SH-SY5Y (cell line): ENCODE measurements at regions not wholly inside any gene's neighbourhood (a gene's known extent, or its start where the extent isn't known, plus 50 kb on each side); places are given as distances from the start of the nearest gene placed in this dataset.

Experiments
- GATA2 ChIP-seq: IDR thresholded peaks from 2 replicates; pipeline ENCODE4 v1.6.1; 2011; ENCODE audit warnings: mild to moderate bottlenecking, low read depth, low read length
- GATA3 ChIP-seq: IDR thresholded peaks from 2 replicates; pipeline ENCODE4 v1.6.1; 2011; ENCODE audit warnings: low read depth, mild to moderate bottlenecking, low read length, moderate library complexity

DNA sequence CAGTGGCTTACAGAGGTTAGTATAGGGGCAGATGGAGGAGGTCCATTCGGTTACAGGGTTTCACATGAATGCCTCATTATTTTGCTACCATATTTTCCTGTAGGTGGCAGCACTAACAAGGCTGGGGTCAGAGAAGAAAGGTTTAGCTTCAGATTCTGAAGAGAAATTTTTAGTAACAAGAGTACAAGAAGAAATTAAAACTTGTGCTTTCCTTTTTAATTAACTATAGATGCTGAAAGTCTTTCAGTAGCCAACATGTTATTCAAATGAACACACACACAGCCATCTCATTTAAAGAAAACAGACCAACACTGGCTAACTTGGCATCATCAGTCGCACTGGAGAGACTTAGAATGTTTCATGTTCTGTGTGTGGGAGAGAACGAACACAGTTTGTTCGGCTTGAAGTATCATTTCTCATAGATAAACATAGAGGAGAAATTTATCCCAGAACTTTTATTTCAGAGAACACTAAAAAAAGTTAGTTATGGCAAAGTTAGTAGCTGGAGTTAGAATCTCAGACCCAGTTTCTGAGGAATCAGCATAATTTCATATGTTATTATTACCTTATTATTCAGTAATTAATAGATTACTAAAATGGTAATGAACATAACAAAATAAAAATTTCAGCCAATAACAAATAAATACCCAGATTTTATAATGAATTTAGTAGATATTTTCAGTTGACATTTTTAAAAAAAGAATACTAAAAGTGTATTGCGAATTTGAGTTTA, 314.0 kb upstream of the RSPO3 start:
- TF ChIP-seq GATA3: no peak
- no peak for TF ChIP-seq GATA2

DNA sequence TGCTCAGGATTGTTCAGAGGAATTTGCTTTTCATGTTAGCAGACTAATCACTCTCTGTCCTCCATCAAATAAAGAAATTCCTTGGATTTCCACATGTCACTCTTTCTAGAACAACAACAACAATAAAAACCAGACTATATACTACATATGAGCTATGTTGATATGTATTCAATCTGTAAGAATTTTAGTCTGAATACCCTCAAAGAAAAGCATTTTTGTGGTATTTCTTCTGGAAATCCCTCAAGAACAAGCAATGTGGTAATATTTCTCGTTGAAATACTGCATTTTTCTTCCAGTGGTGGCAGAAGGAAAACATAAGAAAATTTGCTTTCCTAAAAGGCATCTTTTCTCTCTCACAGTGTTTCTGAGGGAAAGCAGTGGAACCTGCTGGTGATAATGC, 312.6 kb upstream of the RSPO3 start:
- TF ChIP-seq GATA2 (no peak), GATA3 (no peak)

DNA sequence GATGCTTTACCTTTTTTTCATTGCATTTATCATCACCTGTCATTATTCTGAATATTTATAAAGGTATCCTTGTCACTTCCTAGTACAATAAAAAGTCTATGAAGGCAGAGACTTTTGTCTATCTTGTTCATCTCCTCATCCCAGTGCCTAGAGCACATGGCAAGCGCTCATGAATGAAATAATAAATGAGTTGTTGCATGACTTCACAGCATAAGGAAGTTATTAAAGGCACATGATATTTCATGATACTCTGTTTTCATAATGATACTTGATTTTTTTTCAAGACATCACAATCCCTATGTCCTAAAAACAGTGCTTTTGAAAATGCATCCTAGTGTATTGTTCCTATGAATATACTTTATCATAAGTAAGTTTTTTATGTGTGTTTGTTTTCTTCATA, 310.6 kb upstream of the RSPO3 start:
- TF ChIP-seq GATA2 (no peak), GATA3 (no peak)

DNA sequence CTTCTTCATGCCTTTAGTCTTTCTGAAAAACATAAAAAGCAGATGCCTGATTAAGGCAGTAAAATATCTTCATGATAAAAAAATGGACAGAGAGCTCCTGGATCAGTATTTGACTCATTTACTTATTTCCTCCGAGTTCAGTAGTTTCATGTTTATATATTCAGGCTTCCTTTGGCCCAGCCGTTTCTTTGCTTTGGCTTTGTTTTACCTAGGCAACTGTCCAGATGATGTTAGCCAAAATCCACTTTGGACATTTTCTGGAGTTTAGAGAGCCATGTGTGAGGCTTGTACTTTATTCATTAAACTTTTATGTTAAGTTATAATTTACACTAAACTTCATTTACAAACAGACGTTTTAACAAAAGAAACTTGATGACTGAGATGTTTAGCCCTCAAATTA, 307.1 kb upstream of the RSPO3 start:
- TF ChIP-seq GATA3 (no peak), GATA2 (no peak)

DNA sequence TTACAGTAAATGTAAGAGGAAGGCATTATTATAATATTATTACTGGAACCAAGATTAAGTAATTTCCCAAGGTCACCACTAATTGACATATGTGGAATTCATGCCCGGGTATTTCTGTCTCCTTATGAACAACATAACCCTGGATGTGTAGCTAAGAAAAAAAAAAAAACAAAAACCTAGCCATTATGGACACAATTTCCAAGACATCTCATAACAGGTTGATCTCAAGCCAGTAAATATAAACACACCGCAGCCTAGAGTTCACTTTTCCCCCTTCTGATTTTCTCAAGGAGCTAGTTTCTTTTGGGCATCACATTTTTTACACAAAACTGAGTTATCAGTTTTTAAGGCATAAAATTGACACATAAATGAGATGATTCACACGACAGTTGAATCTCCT, 306.5 kb upstream of the RSPO3 start:
- no peak for TF ChIP-seq GATA3
- no peak for TF ChIP-seq GATA2

DNA sequence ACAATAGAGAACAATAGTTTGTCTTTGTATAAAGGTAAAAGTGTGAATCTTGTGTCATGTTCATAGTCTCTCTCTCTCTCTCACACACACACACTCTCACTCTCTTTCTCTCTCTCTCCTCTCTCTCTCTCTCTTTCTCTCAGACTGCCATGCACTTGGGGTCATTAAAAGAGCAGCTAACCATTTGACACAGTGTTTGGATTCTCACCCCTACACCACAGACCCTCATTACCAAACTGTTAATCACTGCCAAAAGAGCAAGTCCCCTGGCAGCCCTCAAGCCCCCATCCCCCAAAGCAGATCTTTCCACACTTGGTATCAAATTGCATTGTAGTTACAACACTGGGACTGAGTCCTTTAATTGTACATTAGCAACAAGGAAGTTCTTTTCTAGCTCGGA, 305.8 kb upstream of the RSPO3 start:
- TF ChIP-seq GATA2: no peak
- TF ChIP-seq GATA3: no peak

DNA sequence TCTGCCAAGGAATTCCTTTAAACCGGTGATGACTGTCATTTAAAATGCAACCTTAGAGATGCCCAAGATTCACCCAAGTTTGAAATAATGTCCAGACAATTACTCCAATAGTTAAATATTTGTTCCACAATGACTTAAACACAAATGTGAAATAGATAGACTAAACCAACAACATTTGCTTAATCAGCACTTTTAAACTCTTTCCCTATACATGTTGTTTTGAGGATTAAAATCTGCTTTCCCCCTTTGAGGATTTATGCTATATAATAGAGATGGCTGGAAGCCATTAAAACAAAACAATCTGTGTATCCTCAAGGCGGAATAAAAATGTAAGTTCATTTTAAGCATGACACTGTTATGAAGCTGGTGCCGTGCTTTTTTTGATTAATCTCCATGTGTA, 297.8 kb upstream of the RSPO3 start:
- TF ChIP-seq GATA3 (no peak), GATA2 (no peak)

DNA sequence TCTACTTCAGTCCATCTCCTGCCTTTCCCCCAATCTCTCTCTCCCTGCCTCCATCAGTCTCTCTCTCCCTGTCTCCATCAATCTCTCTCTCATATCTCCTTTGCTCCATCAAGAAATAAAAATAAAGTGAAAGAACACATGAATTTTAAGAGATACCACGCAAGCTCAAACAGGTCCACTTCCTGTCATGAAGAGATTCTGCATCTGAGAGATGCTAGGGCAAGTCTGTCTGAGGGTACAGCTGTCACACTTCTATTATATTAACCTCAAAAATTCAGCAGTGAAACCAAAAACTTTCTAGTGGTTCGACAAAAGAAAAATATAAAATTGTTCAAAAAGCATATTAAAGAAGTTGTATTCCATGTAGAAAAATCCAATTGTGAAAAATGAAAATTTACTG, 296.8 kb upstream of the RSPO3 start:
- no peak for TF ChIP-seq GATA2
- TF ChIP-seq GATA3: no peak

DNA sequence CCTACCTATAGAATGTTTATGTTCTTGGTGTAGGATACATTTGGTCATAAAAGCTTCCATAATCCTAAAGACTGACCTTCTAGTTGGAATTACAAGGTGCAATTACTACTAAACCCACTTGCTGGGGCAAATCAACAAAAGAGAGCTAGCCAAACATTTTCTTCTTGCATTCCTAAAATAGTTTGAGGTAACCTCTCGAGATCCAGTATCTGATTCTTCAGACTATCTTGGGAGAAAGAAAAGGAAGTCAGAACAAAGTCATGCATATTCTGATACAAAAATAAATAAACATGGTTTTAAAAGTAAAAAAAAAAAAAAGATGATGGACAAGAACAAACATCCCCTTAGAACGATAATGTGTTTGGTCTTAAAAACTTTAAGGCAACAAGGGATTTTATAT, 294.2 kb upstream of the RSPO3 start:
- TF ChIP-seq GATA2 (no peak), GATA3 (no peak)

DNA sequence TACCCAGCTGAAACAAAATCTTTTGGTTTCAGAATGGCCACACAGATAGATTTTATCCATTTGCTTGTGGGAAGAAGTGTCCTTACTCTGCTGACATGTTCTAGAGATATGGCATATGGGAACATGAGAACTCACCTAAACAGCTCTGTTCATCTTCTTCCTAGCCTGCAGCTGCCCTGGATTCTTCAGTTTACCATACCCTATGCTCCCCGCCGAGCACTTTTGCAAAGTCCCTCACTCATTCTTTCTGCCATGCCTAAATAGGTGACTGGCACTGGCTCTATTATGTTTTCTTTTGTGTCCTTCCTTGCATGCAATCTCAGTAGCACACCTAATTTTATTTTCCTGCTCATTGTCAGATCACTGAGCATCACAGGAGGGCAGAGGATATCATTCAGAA, 293.7 kb upstream of the RSPO3 start:
- TF ChIP-seq GATA3: no peak
- no peak for TF ChIP-seq GATA2

DNA sequence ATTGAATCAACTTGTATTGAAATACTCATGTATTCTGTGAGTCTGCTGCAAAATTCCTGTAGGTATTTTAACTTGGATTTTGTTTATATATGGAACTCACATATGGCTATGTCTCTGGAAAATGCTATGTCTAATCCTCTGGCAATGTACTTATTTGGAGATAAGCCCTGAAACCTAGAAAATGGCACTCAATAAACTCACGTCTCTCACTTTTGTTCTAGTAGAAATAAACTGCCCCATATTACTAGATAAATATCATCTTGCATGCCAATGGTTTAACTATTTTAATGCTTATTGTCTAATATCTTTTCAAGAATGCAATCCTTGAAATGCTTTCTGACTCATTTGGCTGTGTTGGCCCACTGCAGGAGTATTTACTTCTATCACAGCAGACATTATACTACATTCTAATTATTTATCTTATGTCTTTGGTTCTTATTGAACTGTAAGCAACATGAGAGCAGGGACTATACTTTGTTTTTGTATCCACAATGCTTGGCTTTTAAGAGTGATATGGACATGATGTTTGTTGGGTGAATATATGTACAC, 292.2 kb upstream of the RSPO3 start:
- TF ChIP-seq GATA2: no peak
- TF ChIP-seq GATA3: no peak

DNA sequence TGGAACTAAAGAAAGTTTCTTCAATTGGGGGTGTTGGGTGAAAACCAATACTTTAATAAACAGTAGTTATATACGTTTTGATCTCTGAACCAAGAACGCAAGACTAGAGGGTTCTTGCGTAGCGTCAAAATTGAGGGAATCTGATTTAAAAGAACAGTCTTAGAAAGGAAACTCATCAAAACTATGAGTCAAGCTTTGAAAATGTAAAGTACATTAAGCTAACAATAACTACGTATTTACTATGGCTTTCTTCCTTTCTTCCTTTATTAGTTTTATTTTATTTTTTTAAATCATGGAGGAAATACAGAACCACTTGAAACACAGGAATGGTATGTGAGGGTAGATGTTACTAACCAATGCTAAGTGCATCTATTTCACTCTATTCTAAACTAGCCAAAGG, 287.0 kb upstream of the RSPO3 start:
- no peak for TF ChIP-seq GATA3
- no peak for TF ChIP-seq GATA2

DNA sequence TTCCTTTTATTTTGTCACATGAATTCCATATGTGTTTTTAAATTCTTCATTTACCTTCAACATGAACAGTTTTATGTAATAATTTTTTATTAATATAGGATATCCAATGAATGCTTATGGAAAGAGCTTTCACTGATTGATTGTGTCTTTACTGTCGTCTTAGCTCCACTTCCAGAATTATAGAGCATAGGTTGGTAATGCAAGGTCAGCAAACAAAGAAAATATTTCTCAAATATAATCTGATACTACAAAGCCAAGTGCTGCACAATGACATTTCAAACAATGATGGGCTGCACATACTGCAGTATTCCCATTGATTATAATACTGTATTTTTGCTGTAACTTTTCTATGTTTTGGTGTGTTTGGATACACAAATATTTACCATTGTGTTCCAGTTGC, 275.7 kb upstream of the RSPO3 start:
- no peak for TF ChIP-seq GATA3
- TF ChIP-seq GATA2: no peak

DNA sequence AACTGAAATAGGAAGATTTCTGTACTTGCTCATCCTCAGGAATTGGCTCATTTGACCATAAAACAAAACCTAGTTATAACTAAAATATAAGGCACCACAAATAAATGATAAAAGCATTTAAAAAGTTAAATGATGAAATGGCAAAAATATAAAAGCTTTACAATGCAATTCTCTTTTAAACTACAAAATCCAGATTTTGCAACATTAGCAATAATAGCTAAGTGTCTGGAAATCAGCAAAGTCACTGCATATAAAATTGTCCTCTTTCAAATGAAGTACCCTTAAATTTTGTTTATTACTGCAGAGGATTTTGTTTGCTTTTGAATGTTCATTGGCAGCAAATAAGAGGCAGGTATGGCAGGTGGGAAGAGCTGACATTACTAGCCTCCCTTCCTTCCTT, 270.4 kb upstream of the RSPO3 start:
- no peak for TF ChIP-seq GATA2
- no peak for TF ChIP-seq GATA3

DNA sequence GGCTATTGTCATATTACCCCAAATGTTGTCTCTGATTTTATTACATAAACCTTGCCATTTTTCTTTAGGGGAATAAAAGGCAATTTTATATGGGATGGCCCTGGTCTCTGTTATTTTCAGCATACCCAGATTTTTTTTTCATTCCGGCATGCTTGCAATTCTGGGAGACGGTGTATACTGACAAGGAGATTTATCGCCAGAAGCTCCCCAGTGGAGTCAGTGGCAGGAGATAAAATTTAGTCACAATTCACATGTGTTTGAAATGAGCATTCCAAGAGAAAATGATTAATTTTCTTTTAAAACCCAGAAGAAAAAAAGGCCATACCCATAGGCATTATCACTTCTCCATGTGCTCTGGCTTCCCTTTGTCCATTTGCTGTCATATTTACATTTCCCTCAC, 250.8 kb upstream of the RSPO3 start:
- TF ChIP-seq GATA2 (no peak), GATA3 (no peak)

DNA sequence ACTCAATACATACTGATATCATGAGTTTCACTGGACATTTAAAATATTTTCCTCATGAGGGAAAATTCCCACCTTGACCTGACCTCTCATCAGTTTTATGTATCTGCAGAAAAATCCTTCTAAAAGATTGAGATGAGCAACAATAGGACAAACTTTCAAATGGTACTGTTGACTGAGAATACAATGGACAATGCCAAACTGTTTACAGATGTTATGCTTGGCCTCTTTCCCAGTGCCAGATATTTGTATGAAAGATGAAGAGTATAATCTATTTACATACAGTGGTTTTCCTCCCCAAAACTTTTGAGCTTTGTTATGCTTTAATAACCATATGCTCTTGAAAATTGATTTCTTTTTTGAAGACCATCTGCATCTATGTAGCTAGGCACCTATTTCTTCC, 245.1 kb upstream of the RSPO3 start:
- TF ChIP-seq GATA3 (no peak), GATA2 (no peak)

DNA sequence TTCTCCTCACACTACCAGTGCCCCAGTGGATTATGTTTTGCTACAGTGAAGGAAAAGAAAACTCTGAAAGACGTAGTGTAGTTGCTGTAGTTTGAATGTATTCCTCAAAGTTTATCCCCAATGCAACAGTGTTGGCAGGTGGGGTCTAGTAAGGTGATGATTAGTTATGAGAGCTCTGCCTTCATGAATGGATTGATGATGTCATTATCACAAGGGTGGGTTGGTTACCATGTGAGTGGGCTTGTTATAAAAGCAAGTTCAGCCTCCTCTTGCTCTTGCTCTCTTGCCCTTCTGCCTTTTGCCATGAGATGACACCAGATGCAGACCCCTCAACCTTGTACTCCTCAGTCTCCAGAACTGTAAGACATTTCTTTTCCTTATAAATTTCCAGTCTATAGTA, 244.7 kb upstream of the RSPO3 start:
- TF ChIP-seq GATA2 (no peak), GATA3 (no peak)
